Fibroblast of lung (primary cell): ENCODE measurements at regions not wholly inside any gene's neighbourhood (a gene's known extent, or its start where the extent isn't known, plus 50 kb on each side); places are given as distances from the start of the nearest gene placed in this dataset.

ENCODE experiments used
- CTCF ChIP-seq, 2 donors: IDR thresholded peaks in 1 of 2; conservative IDR thresholded peaks in 1 of 2; 1 replicate in 1 of 2; 2 replicates in 1 of 2; pipeline ENCODE4 v1.5.1; 2011 to 2012; ENCODE audit warnings: low read length in 2 of 2, control low read depth in 1 of 2, inconsistent platforms in 1 of 2, low read depth in 1 of 2, mild to moderate bottlenecking in 1 of 2
- EZH2 ChIP-seq: IDR thresholded peaks from 2 replicates; pipeline ENCODE4 v1.5.1; 2012; ENCODE audit warnings: low read length, control low read depth, mild to moderate bottlenecking; ENCODE audit errors: missing control alignments

- no peak for TF ChIP-seq CTCF (conservative IDR thresholded peaks at IDR 0.05 in 1 of 2, IDR thresholded peaks at IDR 0.05 in 1 of 2; ENCODE audit: low read depth in 1 of 2, low read length in 2 of 2)
- TF ChIP-seq EZH2 = no peak
These were observed 149.9 kb upstream of the PAQR3 start for GRCh38 chr4:79088946-79089691.
